ENCODE measurements at regions not wholly inside any gene's neighbourhood (a gene's known extent, or its start where the extent isn't known, plus 50 kb on each side); places are given as distances from the start of the nearest gene placed in this dataset.

GRCh38 chr13:73616861-73617260 is 517.3 kb downstream of the KLF12 start:
- DNase-seq (ENCODE audit: low spot score) = no peak

- no peak for DNase-seq (ENCODE audit: low spot score)
Observed at GRCh38 chr13:73610799-73611592, 523.2 kb downstream of the KLF12 start.

GRCh38 chr13:73608711-73609485 is 525.3 kb downstream of the KLF12 start:
- DNase-seq (ENCODE audit: low spot score) = no peak

- DNase-seq (ENCODE audit: low spot score) = no peak
Observed at GRCh38 chr13:73608157-73608516, 526.1 kb downstream of the KLF12 start.

GRCh38 chr13:73607489-73608156 is 526.6 kb downstream of the KLF12 start:
- no peak for DNase-seq (ENCODE audit: low spot score)

- no peak for DNase-seq (ENCODE audit: low spot score)
Observed at GRCh38 chr13:73603646-73604045, 530.6 kb downstream of the KLF12 start.

- peak; percentile 10 for DNase-seq (ENCODE audit: low spot score)
Observed at GRCh38 chr13:73602295-73602694, 531.9 kb downstream of the KLF12 start.

GRCh38 chr13:73601708-73602107 is 532.5 kb downstream of the KLF12 start:
- DNase-seq (ENCODE audit: low spot score) = no peak

GRCh38 chr13:73599232-73600128 is 534.7 kb downstream of the KLF12 start:
- no peak for DNase-seq (ENCODE audit: low spot score)

GRCh38 chr13:73598020-73598712 is 536.0 kb downstream of the KLF12 start:
- no peak for DNase-seq (ENCODE audit: low spot score)

- no peak for DNase-seq (ENCODE audit: low spot score)
Observed at GRCh38 chr13:73596382-73596781, 537.6 kb downstream of the KLF5 start.

GRCh38 chr13:73593199-73593765 is 534.5 kb downstream of the KLF5 start:
- no peak for DNase-seq (ENCODE audit: low spot score)

- no peak for DNase-seq (ENCODE audit: low spot score)
Observed at GRCh38 chr13:73591861-73592260, 533.1 kb downstream of the KLF5 start.

GRCh38 chr13:73590795-73591194 is 532.0 kb downstream of the KLF5 start:
- DNase-seq (ENCODE audit: low spot score) = no peak

- DNase-seq (ENCODE audit: low spot score) = no peak
Observed at GRCh38 chr13:73585236-73585635, 526.4 kb downstream of the KLF5 start.

- no peak for DNase-seq (ENCODE audit: low spot score)
Observed at GRCh38 chr13:73583331-73583730, 524.5 kb downstream of the KLF5 start.

- no peak for DNase-seq (ENCODE audit: low spot score)
Observed at GRCh38 chr13:73580513-73581267, 521.9 kb downstream of the KLF5 start.

GRCh38 chr13:73579574-73580274 is 520.9 kb downstream of the KLF5 start:
- no peak for DNase-seq (ENCODE audit: low spot score)

- no peak for DNase-seq (ENCODE audit: low spot score)
Observed at GRCh38 chr13:73578251-73578875, 519.6 kb downstream of the KLF5 start.

All from kidney capillary endothelial cell (primary cell).